ENCODE measurements at regions not wholly inside any gene's neighbourhood (a gene's known extent, or its start where the extent isn't known, plus 50 kb on each side); places are given as distances from the start of the nearest gene placed in this dataset.

DNA sequence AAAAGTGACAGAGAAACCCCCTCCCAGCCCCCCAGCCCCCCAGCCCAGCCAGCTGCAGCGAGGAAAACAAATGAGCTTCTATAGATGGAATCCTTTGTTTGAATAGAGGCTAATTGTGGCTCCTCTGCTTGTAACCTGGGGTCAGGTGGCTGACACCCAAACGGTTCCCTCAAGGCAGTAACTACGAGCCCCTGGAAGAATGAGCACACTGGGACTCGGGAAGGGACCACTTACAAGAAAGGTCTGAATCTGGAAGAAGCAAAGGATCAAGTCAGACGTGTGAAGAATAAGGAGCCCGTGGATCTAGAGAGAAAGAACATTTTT lies 108.7 kb upstream of the FUT8 start:
- TF ChIP-seq POLR2A (IDR thresholded peaks at IDR 0.05; ENCODE audit: low read depth, low read length) (no peak), POLR2AphosphoS5 (IDR thresholded peaks at IDR 0.05; ENCODE audit: low read depth, low read length) (no peak)
